ENCODE measurements at regions not wholly inside any gene's neighbourhood (a gene's known extent, or its start where the extent isn't known, plus 50 kb on each side); places are given as distances from the start of the nearest gene placed in this dataset.

DNA sequence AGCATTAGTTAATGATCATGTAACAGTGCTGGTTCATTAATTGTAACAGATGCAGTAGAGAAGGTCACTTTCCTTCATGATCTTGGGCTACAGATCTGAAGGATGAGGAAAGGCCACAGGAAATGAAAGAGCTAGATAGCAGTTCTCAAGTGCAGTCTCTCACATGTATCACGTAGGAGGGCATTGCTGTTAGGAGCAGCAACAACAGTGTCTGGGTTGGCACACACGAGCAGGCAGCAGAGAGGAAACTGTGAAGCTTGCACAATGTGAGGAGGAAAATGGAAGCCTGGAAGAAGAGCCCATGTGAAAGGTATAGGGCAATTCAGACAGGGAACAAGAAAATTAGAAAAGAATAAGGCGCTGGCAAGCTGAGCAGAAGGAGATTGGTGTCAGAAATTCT, 1741.5 kb downstream of the PCDH9 start:
- TF ChIP-seq, protein P1, sequence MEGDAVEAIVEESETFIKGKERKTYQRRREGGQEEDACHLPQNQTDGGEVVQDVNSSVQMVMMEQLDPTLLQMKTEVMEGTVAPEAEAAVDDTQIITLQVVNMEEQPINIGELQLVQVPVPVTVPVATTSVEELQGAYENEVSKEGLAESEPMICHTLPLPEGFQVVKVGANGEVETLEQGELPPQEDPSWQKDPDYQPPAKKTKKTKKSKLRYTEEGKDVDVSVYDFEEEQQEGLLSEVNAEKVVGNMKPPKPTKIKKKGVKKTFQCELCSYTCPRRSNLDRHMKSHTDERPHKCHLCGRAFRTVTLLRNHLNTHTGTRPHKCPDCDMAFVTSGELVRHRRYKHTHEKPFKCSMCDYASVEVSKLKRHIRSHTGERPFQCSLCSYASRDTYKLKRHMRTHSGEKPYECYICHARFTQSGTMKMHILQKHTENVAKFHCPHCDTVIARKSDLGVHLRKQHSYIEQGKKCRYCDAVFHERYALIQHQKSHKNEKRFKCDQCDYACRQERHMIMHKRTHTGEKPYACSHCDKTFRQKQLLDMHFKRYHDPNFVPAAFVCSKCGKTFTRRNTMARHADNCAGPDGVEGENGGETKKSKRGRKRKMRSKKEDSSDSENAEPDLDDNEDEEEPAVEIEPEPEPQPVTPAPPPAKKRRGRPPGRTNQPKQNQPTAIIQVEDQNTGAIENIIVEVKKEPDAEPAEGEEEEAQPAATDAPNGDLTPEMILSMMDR (IDR thresholded peaks at IDR 0.05): no peak
- no peak for TF ChIP-seq POLR2A (IDR thresholded peaks at IDR 0.05)
